Body of pancreas (tissue), 4 donors: ENCODE measurements at regions not wholly inside any gene's neighbourhood (a gene's known extent, or its start where the extent isn't known, plus 50 kb on each side); places are given as distances from the start of the nearest gene placed in this dataset.

Experiments
- ATAC-seq: fragments of 150-250 bp; one replicate; pipeline ENCODE4 v1.9.1; 2016
- DNase-seq, 4 donors: peaks; one replicate each; pipeline ENCODE4 v3.0.0-alpha.2; 2019
- H3K27ac ChIP-seq, 4 donors: fragments of 200-600 bp; sonication (generic); 1 replicate in 3 of 4; 2 replicates in 1 of 4; pipeline versions ENCODE4 v1.5.1 to v1.6.1; 2016 to 2019; ENCODE audit warnings: mild to moderate bottlenecking in 1 of 4, mixed read lengths in 1 of 4, moderate library complexity in 1 of 4
- H3K27me3 ChIP-seq, 2 donors: fragments of 200-600 bp; sonication (generic); one replicate each; pipeline ENCODE4 v1.6.0; 2016; ENCODE audit warnings: mild to moderate bottlenecking in 1 of 2
- H3K36me3 ChIP-seq, 2 donors: fragments of 200-600 bp; sonication (generic); replicated peaks in 1 of 2; 2 replicates each; pipeline ENCODE4 v1.5.1; 2016; ENCODE audit warnings: low read depth in 2 of 2; ENCODE audit not compliant: insufficient read depth in 1 of 2
- H3K4me1 ChIP-seq: fragments of 200-600 bp; sonication (generic); one replicate; pipeline ENCODE4 v1.6.0; 2016
- H3K4me3 ChIP-seq, 2 donors: fragments of 200-600 bp; sonication (generic); 1 replicate in 1 of 2; 2 replicates in 1 of 2; pipeline ENCODE4 v1.5.1; 2016 to 2019
- H3K9me3 ChIP-seq, 3 donors: fragments of 200-600 bp; sonication (generic); 1 replicate in 2 of 3; 2 replicates in 1 of 3; pipeline ENCODE4 v1.5.1; 2016
- CTCF ChIP-seq, 7 experiments: fragments of 450-650 bp in 4 of 7; fragments of 200-600 bp in 3 of 7; sonication (generic) in 3 of 7; IDR thresholded peaks; one replicate each; pipeline ENCODE4 v1.5.1; 2016 to 2019; ENCODE audit warnings: antibody characterized with exemption in 7 of 7
- POLR2A ChIP-seq, 3 donors: fragments of 450-650 bp; IDR thresholded peaks; one replicate each; pipeline ENCODE4 v1.6.1; 2016; ENCODE audit warnings: antibody characterized with exemption in 3 of 3, mild to moderate bottlenecking in 2 of 3
- WGBS, 2 donors: methylation state at CpG; one replicate each; pipeline ENCODE4 v1.1.5; 2017; 5-methylcytosine and 5-hydroxymethylcytosine counted together
- intact Hi-C: fragments of 100-400 bp; cut with DNase I; formaldehyde crosslinking; loops from one replicate; pipeline ENCODE4 v1.15.1; 2023

GRCh38 chr4:26099967-26100366 lies 185.9 kb downstream of the SMIM20 start:
- Histone ChIP-seq H3K4me1 (no peaks in the 10 kb centered on the region), H3K9me3 (no peaks in the 10 kb centered on the region), H3K36me3 (no peaks in the 10 kb centered on the region), H3K4me3 (no peak overlapping the region), H3K27me3 (no peaks in the 10 kb centered on the region), H3K27ac (no peak overlapping the region)
- intact Hi-C loops, result no loop called here
- ATAC-seq, result no peak
- no peak for TF ChIP-seq POLR2A (IDR thresholded peaks at IDR 0.05)
- TF ChIP-seq CTCF (IDR thresholded peaks at IDR 0.05), result no peak
- no peak for DNase-seq

GRCh38 chr4:26101011-26101410 lies 187.0 kb downstream of the SMIM20 start:
- 96 to 98% methylated on average over 4 of the region's 4 CpGs for WGBS, 2 donors
- H3K36me3 ChIP-seq, result no peaks in the 10 kb centered on the region

GRCh38 chr4:26104056-26104685 lies 190.2 kb downstream of the SMIM20 start:
- no peaks in the 10 kb centered on the region for H3K4me1 ChIP-seq
- TF ChIP-seq POLR2A (IDR thresholded peaks at IDR 0.05), result no peak
- no peak for TF ChIP-seq CTCF (IDR thresholded peaks at IDR 0.05)
- H3K27me3 ChIP-seq, result no peaks in the 10 kb centered on the region
- H3K9me3 ChIP-seq, result no peaks in the 10 kb centered on the region
- H3K27ac ChIP-seq, result no peak overlapping the region
- 91 to 93% methylated on average over 3 of the region's 3 CpGs for whole genome bisulfite sequencing, 2 donors
- ATAC-seq (no peak), DNase-seq (no peak)
- intact Hi-C loops, result no loop called here
- no peaks in the 10 kb centered on the region for H3K36me3 ChIP-seq
- H3K4me3 ChIP-seq, result no peak overlapping the region

More at GRCh38 chr4:26101011-26101410, 187.0 kb downstream of the SMIM20 start:
- H3K4me3 ChIP-seq, result no peak overlapping the region
- intact Hi-C loops, result no loop called here
- H3K27ac ChIP-seq, result no peak overlapping the region
- H3K4me1 ChIP-seq, result no peaks in the 10 kb centered on the region
- no peak for DNase-seq
- ATAC-seq, result no peak
- no peak for TF ChIP-seq CTCF (IDR thresholded peaks at IDR 0.05)
- no peaks in the 10 kb centered on the region for H3K27me3 ChIP-seq
- no peaks in the 10 kb centered on the region for H3K9me3 ChIP-seq

GRCh38 chr4:26105337-26105736 lies 191.3 kb downstream of the SMIM20 start:
- Histone ChIP-seq H3K9me3 (no peaks in the 10 kb centered on the region), H3K27ac (no peak overlapping the region), H3K27me3 (no peaks in the 10 kb centered on the region), H3K36me3 (no peaks in the 10 kb centered on the region), H3K4me3 (no peak overlapping the region), H3K4me1 (no peaks in the 10 kb centered on the region)
- 80 to 91% methylated on average over 2 of the region's 2 CpGs for WGBS, 2 donors
- TF ChIP-seq POLR2A (IDR thresholded peaks at IDR 0.05), result no peak
- TF ChIP-seq CTCF (IDR thresholded peaks at IDR 0.05), result no peak
- intact Hi-C loops, result no loop called here
- ATAC-seq (no peak), DNase-seq (no peak)
